SK-N-SH (cell line): ENCODE measurements at regions not wholly inside any gene's neighbourhood (a gene's known extent, or its start where the extent isn't known, plus 50 kb on each side); places are given as distances from the start of the nearest gene placed in this dataset.

Source experiments
- CHD2 ChIP-seq: fragments of 150-350 bp; IDR thresholded peaks from 2 replicates; pipeline ENCODE4 v1.6.1; 2018; ENCODE audit warnings: low read length; ENCODE audit not compliant: partially characterized antibody
- FOSL2 ChIP-seq: IDR thresholded peaks from 2 replicates; pipeline ENCODE4 v1.4.0; 2012; ENCODE audit warnings: low read depth, mild to moderate bottlenecking, moderate library complexity, borderline replicate concordance
- MXI1 ChIP-seq: IDR thresholded peaks from 2 replicates; pipeline ENCODE4 v1.6.1; 2012; ENCODE audit warnings: mild to moderate bottlenecking, low read depth, low read length, improper control_type of control experiment
- TAF1 ChIP-seq: IDR thresholded peaks from 2 replicates; pipeline ENCODE4 v1.6.1; 2012; ENCODE audit warnings: low read depth, mild to moderate bottlenecking, low read length, moderate library complexity, borderline replicate concordance
- TF ChIP-seq, protein P1 (sequence below): fragments of 200-600 bp; sonication (generic); IDR thresholded peaks from 2 replicates; pipeline ENCODE4 v1.6.1; 2017; ENCODE audit warnings: antibody characterized with exemption, mild to moderate bottlenecking, moderate library complexity

- TF ChIP-seq, protein P1, sequence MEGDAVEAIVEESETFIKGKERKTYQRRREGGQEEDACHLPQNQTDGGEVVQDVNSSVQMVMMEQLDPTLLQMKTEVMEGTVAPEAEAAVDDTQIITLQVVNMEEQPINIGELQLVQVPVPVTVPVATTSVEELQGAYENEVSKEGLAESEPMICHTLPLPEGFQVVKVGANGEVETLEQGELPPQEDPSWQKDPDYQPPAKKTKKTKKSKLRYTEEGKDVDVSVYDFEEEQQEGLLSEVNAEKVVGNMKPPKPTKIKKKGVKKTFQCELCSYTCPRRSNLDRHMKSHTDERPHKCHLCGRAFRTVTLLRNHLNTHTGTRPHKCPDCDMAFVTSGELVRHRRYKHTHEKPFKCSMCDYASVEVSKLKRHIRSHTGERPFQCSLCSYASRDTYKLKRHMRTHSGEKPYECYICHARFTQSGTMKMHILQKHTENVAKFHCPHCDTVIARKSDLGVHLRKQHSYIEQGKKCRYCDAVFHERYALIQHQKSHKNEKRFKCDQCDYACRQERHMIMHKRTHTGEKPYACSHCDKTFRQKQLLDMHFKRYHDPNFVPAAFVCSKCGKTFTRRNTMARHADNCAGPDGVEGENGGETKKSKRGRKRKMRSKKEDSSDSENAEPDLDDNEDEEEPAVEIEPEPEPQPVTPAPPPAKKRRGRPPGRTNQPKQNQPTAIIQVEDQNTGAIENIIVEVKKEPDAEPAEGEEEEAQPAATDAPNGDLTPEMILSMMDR, result no peak
- TF ChIP-seq CHD2 (no peak), MXI1 (no peak), FOSL2 (no peak), TAF1 (no peak)
Observed at GRCh38 chr10:23499372-23500132, 60.7 kb downstream of the OTUD1 start.
